Neural progenitor cell (in vitro differentiated cells): ENCODE measurements at regions not wholly inside any gene's neighbourhood (a gene's known extent, or its start where the extent isn't known, plus 50 kb on each side); places are given as distances from the start of the nearest gene placed in this dataset.

Experiments used
- CTCF ChIP-seq: fragments of 200-600 bp; sonication (generic); IDR thresholded peaks from 2 replicates; pipeline ENCODE4 v1.5.1; 2017; ENCODE audit warnings: antibody characterized with exemption, mild to moderate bottlenecking
- EZH2 ChIP-seq: fragments of 200-600 bp; sonication (generic); IDR thresholded peaks from 2 replicates; pipeline ENCODE4 v1.6.1; 2017; ENCODE audit warnings: antibody characterized with exemption, mild to moderate bottlenecking, moderate library complexity
- EZH2phosphoT487 ChIP-seq: fragments of 200-600 bp; sonication (generic); IDR thresholded peaks from 2 replicates; pipeline ENCODE4 v1.6.1; 2017; ENCODE audit warnings: antibody characterized with exemption

GRCh38 chr2:155404433-155405002 lies 706.0 kb downstream of the KCNJ3 start:
- TF ChIP-seq CTCF (no peak), EZH2phosphoT487 (no peak), EZH2 (no peak)
